ENCODE measurements at regions not wholly inside any gene's neighbourhood (a gene's known extent, or its start where the extent isn't known, plus 50 kb on each side); places are given as distances from the start of the nearest gene placed in this dataset.
"Not testable (repeated sequence)": the region's sequence is repeated elsewhere in the genome, so short reads cannot be mapped to it uniquely, and the experiment has no call there.

GRCh38 chr15:87563869-87564268 lies 692.7 kb downstream of the NTRK3 start:
- DNase-seq (ENCODE audit: low spot score) (no peak), ATAC-seq (ENCODE audit: low FRiP score) (no peak)
- TF ChIP-seq CTCF (IDR thresholded peaks at IDR 0.05): no peak

- TF ChIP-seq CTCF (IDR thresholded peaks at IDR 0.05): no peak
- DNase-seq (ENCODE audit: low spot score) (no peak), ATAC-seq (ENCODE audit: low FRiP score) (no peak)
Measured at GRCh38 chr15:87562203-87562602, 694.3 kb downstream of the NTRK3 start.

GRCh38 chr15:87561641-87562040 lies 694.9 kb downstream of the NTRK3 start:
- no peak for DNase-seq (ENCODE audit: low spot score)
- no peak for TF ChIP-seq CTCF (IDR thresholded peaks at IDR 0.05)
- ATAC-seq (ENCODE audit: low FRiP score): no peak

- no peak for DNase-seq (ENCODE audit: low spot score)
Measured at GRCh38 chr15:87557881-87558280, 698.7 kb downstream of the NTRK3 start.

GRCh38 chr15:87556886-87557285 lies 699.7 kb downstream of the NTRK3 start:
- DNase-seq (ENCODE audit: low spot score) (no peak), ATAC-seq (ENCODE audit: low FRiP score) (no peak)
- no peak for TF ChIP-seq CTCF (IDR thresholded peaks at IDR 0.05)

More at GRCh38 chr15:87557881-87558280, 698.7 kb downstream of the NTRK3 start:
- TF ChIP-seq CTCF (IDR thresholded peaks at IDR 0.05): no peak
- ATAC-seq (ENCODE audit: low FRiP score): no peak

- TF ChIP-seq CTCF (IDR thresholded peaks at IDR 0.05): no peak
- ATAC-seq (ENCODE audit: low FRiP score): no peak
- no peak for DNase-seq (ENCODE audit: low spot score)
Measured at GRCh38 chr15:87549860-87550259, 706.7 kb downstream of the NTRK3 start.

GRCh38 chr15:87549296-87549695 lies 707.2 kb downstream of the NTRK3 start:
- DNase-seq (ENCODE audit: low spot score) (no peak), ATAC-seq (ENCODE audit: low FRiP score) (no peak)
- no peak for TF ChIP-seq CTCF (IDR thresholded peaks at IDR 0.05)

GRCh38 chr15:87548590-87548989 lies 707.9 kb downstream of the NTRK3 start:
- DNase-seq (ENCODE audit: low spot score); ATAC-seq (ENCODE audit: low FRiP score): not testable (repeated sequence)

Data from omental fat pad (tissue), 3 donors.